Neural progenitor cell (in vitro differentiated cells): ENCODE measurements at regions not wholly inside any gene's neighbourhood (a gene's known extent, or its start where the extent isn't known, plus 50 kb on each side); places are given as distances from the start of the nearest gene placed in this dataset.

Experiments
- DNase-seq: peaks from one replicate; pipeline ENCODE4 v3.0.0-alpha.2; 2016; ENCODE audit warnings: low spot score
- H2AFZ ChIP-seq: fragments of 200-600 bp; sonication (generic); replicated peaks from 2 replicates; pipeline ENCODE4 v1.6.1; 2016; ENCODE audit warnings: antibody characterized with exemption
- H3F3A ChIP-seq: fragments of 200-600 bp; sonication (generic); 2 replicates; pipeline ENCODE4 v1.6.1; 2016; ENCODE audit warnings: antibody characterized with exemption, low read depth
- H3K27ac ChIP-seq: fragments of 200-600 bp; sonication (generic); 2 replicates; pipeline ENCODE4 v1.5.1; 2016; ENCODE audit warnings: mild to moderate bottlenecking
- H3K27me3 ChIP-seq: fragments of 200-600 bp; sonication (generic); 2 replicates; pipeline ENCODE4 v1.6.1; 2016; ENCODE audit warnings: mild to moderate bottlenecking, moderate library complexity
- H3K36me3 ChIP-seq: fragments of 200-600 bp; sonication (generic); 2 replicates; pipeline ENCODE4 v1.5.1; 2016
- H3K4me1 ChIP-seq: fragments of 200-600 bp; sonication (generic); 2 replicates; pipeline ENCODE4 v1.6.1; 2016; ENCODE audit warnings: mixed run types
- H3K4me2 ChIP-seq: fragments of 200-600 bp; sonication (generic); 2 replicates; pipeline ENCODE4 v1.6.1; 2016
- H3K4me3 ChIP-seq: fragments of 200-600 bp; sonication (generic); 2 replicates; pipeline ENCODE4 v1.5.1; 2016
- H3K79me2 ChIP-seq: fragments of 200-600 bp; sonication (generic); 2 replicates; pipeline ENCODE4 v1.6.1; 2016; ENCODE audit warnings: low read depth
- H3K9ac ChIP-seq: fragments of 200-600 bp; sonication (generic); 2 replicates; pipeline ENCODE4 v1.6.1; 2016
- H3K9me3 ChIP-seq: fragments of 200-600 bp; sonication (generic); 2 replicates; pipeline ENCODE4 v1.5.1; 2016; ENCODE audit warnings: low read depth
- H4K20me1 ChIP-seq: fragments of 200-600 bp; sonication (generic); 2 replicates; pipeline ENCODE4 v1.6.1; 2016; ENCODE audit warnings: low read depth
- H3K27ac Mint-ChIP-seq: 3 replicates; pipeline ENCODE4 v1.8.0; 2021; ENCODE audit warnings: mixed read lengths
- H3K27me3 Mint-ChIP-seq: 2 replicates; pipeline ENCODE4 v1.8.0; 2022; ENCODE audit warnings: low read depth, mild to moderate bottlenecking, inconsistent platforms, moderate library complexity, mixed read lengths; ENCODE audit not compliant: insufficient read depth
- H3K36me3 Mint-ChIP-seq: 3 replicates; pipeline ENCODE4 v1.8.0; 2021; ENCODE audit warnings: mixed read lengths
- H3K4me1 Mint-ChIP-seq: 3 replicates; pipeline ENCODE4 v1.8.0; 2021; ENCODE audit warnings: mixed read lengths
- H3K4me3 Mint-ChIP-seq: 3 replicates; pipeline ENCODE4 v1.8.0; 2021; ENCODE audit warnings: mild to moderate bottlenecking, moderate library complexity, mixed read lengths
- H3K9me3 Mint-ChIP-seq: 3 replicates; pipeline ENCODE4 v1.8.0; 2020; ENCODE audit warnings: mixed read lengths
- CTCF ChIP-seq: fragments of 200-600 bp; sonication (generic); IDR thresholded peaks from 2 replicates; pipeline ENCODE4 v1.5.1; 2017; ENCODE audit warnings: antibody characterized with exemption, mild to moderate bottlenecking
- EZH2 ChIP-seq: fragments of 200-600 bp; sonication (generic); IDR thresholded peaks from 2 replicates; pipeline ENCODE4 v1.6.1; 2017; ENCODE audit warnings: antibody characterized with exemption, mild to moderate bottlenecking, moderate library complexity
- EZH2phosphoT487 ChIP-seq: fragments of 200-600 bp; sonication (generic); IDR thresholded peaks from 2 replicates; pipeline ENCODE4 v1.6.1; 2017; ENCODE audit warnings: antibody characterized with exemption

GRCh38 chr9:103361906-103362305, 366.8 kb downstream of the CYLC2 start:
- Histone ChIP-seq H3K4me1 (no peaks in the 10 kb centered on the region), H3F3A (no peaks in the 10 kb centered on the region), H3K27me3 (no peaks in the 10 kb centered on the region), H3K9ac (no peak overlapping the region), H2AFZ (no peak overlapping the region), H4K20me1 (no peaks in the 10 kb centered on the region), H3K4me3 (no peak overlapping the region), H3K4me2 (no peak overlapping the region), H3K9me3 (no peaks in the 10 kb centered on the region), H3K27ac (no peak overlapping the region), H3K79me2 (no peaks in the 10 kb centered on the region), H3K36me3 (no peaks in the 10 kb centered on the region)
- H3K4me1 Mint-ChIP-seq: no peaks in the 10 kb centered on the region
- H3K9me3 Mint-ChIP-seq: no peaks in the 10 kb centered on the region
- no peaks in the 10 kb centered on the region for H3K27me3 Mint-ChIP-seq
- DNase-seq: no peak
- no peaks in the 10 kb centered on the region for H3K36me3 Mint-ChIP-seq
- H3K4me3 Mint-ChIP-seq: no peak overlapping the region
- TF ChIP-seq CTCF: no peak
- TF ChIP-seq EZH2: no peak
- TF ChIP-seq EZH2phosphoT487: no peak
- H3K27ac Mint-ChIP-seq: no peak overlapping the region

GRCh38 chr9:103362986-103363385, 367.9 kb downstream of the CYLC2 start:
- Mint-ChIP-seq H3K27ac (no peak overlapping the region), H3K36me3 (no peaks in the 10 kb centered on the region), H3K4me1 (no peaks in the 10 kb centered on the region), H3K27me3 (no peaks in the 10 kb centered on the region), H3K4me3 (no peak overlapping the region), H3K9me3 (no peaks in the 10 kb centered on the region)
- Histone ChIP-seq H3K4me2 (no peak overlapping the region), H3K36me3 (no peaks in the 10 kb centered on the region), H3K27ac (no peak overlapping the region), H3K79me2 (no peaks in the 10 kb centered on the region), H3K9me3 (no peaks in the 10 kb centered on the region), H2AFZ (no peak overlapping the region), H3K27me3 (no peaks in the 10 kb centered on the region), H3K4me3 (no peak overlapping the region), H4K20me1 (no peaks in the 10 kb centered on the region), H3F3A (no peaks in the 10 kb centered on the region), H3K9ac (no peak overlapping the region), H3K4me1 (no peaks in the 10 kb centered on the region)
- DNase-seq: no peak
- TF ChIP-seq EZH2phosphoT487 (no peak), CTCF (no peak), EZH2 (no peak)

- Histone ChIP-seq H4K20me1 (no peaks in the 10 kb centered on the region), H3K4me3 (no peak overlapping the region), H3K79me2 (no peaks in the 10 kb centered on the region), H2AFZ (no peak overlapping the region), H3K9ac (no peak overlapping the region), H3K27me3 (no peaks in the 10 kb centered on the region), H3K4me2 (no peak overlapping the region), H3K4me1 (no peaks in the 10 kb centered on the region), H3K27ac (no peak overlapping the region), H3F3A (no peaks in the 10 kb centered on the region), H3K36me3 (no peaks in the 10 kb centered on the region), H3K9me3 (no peaks in the 10 kb centered on the region)
- Mint-ChIP-seq H3K27ac (no peak overlapping the region), H3K27me3 (no peaks in the 10 kb centered on the region), H3K4me3 (no peak overlapping the region), H3K9me3 (no peaks in the 10 kb centered on the region), H3K36me3 (no peaks in the 10 kb centered on the region), H3K4me1 (no peaks in the 10 kb centered on the region)
- no peak for DNase-seq
- TF ChIP-seq EZH2phosphoT487 (no peak), EZH2 (no peak), CTCF (no peak)
Measured at GRCh38 chr9:103364753-103365152, 369.6 kb downstream of the CYLC2 start.

GRCh38 chr9:103371152-103371551, 376.0 kb downstream of the CYLC2 start:
- Histone ChIP-seq H3K27ac (no peak overlapping the region), H3K4me3 (no peak overlapping the region), H2AFZ (no peak overlapping the region), H3K36me3 (no peaks in the 10 kb centered on the region), H3K9ac (no peak overlapping the region), H4K20me1 (no peaks in the 10 kb centered on the region), H3F3A (no peaks in the 10 kb centered on the region), H3K79me2 (no peaks in the 10 kb centered on the region), H3K4me2 (no peak overlapping the region), H3K4me1 (no peaks in the 10 kb centered on the region), H3K27me3 (no peaks in the 10 kb centered on the region), H3K9me3 (no peaks in the 10 kb centered on the region)
- Mint-ChIP-seq H3K27ac (no peak overlapping the region), H3K27me3 (no peaks in the 10 kb centered on the region), H3K4me1 (no peaks in the 10 kb centered on the region), H3K9me3 (no peaks in the 10 kb centered on the region), H3K36me3 (no peaks in the 10 kb centered on the region), H3K4me3 (no peak overlapping the region)
- TF ChIP-seq EZH2phosphoT487 (no peak), CTCF (no peak), EZH2 (no peak)
- DNase-seq: no peak
